ENCODE measurements at regions not wholly inside any gene's neighbourhood (a gene's known extent, or its start where the extent isn't known, plus 50 kb on each side); places are given as distances from the start of the nearest gene placed in this dataset.

DNA sequence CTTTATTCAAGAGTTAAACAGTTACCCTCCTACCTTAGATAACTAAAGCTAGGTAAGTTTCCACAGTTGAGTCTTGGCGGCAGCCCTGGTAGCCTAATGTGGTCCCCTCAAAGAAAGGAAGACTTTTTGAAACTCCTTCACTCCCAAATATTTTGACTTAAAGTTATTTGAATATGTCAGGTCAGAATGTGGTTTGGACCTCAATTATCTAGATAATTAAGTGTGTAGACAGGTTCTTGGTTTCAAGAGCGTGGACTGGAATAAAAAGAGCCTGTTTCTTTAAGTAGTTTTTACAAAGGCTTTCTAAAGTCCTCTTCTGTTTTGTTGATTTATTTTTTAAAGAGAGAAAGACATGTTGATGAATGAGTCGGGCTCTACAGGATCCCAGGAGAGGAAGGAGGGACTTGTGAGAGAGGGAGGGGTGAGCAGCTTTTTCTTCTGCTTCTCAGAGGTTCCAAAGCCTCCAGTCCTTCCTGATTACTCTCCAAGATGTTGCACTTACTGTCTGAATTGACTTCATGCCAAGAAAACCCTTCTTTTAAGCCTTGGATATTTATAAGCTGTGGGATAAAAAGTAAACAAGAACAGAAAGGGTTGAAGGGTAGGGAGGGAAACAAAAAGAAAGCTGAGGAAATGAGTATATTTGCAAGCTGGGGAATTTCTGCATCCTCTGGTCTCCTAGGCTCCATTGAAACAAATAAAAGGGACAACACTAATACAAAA is 457.4 kb downstream of the IGSF11 start:
- TF ChIP-seq CTCF (IDR thresholded peaks at IDR 0.05 in 4 of 5, conservative IDR thresholded peaks at IDR 0.05 in 1 of 5) (no peak), POLR2A (IDR thresholded peaks at IDR 0.05) (no peak)

Measured in gastrocnemius medialis (tissue), 4 donors.